B cell (primary cell): ENCODE measurements at regions not wholly inside any gene's neighbourhood (a gene's known extent, or its start where the extent isn't known, plus 50 kb on each side); places are given as distances from the start of the nearest gene placed in this dataset.

ENCODE experiments used
- EZH2 ChIP-seq: IDR thresholded peaks from 2 replicates; pipeline ENCODE4 v1.6.1; 2012; ENCODE audit warnings: borderline replicate concordance, low read depth, mild to moderate bottlenecking, moderate library complexity, low read length; ENCODE audit not compliant: insufficient read depth, poor library complexity, severe bottlenecking
- TF ChIP-seq, protein P1 (sequence below): fragments of 200-600 bp; IDR thresholded peaks from one replicate; pipeline ENCODE4 v1.8.0; 2022; ENCODE audit warnings: antibody characterized with exemption, mild to moderate bottlenecking

DNA sequence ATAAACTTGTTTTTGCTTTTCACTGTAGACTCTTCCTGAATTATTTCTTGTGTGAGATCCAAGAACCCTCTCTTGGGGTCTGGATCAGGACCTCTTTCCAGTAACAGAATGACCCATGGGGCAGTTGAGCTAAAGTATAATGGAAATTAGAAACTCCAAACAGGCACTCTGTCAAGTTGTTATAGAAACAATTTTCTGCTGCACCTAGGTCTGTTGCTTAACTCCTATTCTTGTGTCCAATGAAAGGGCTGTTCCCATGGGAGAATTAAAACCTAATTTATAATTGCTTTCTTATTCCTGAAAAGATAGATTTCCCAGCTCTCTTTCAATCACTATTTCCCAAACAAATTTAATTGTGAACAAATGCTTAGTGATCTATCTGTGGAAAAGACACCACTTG, 1341.3 kb upstream of the PIK3C3 start:
- TF ChIP-seq, protein P1, sequence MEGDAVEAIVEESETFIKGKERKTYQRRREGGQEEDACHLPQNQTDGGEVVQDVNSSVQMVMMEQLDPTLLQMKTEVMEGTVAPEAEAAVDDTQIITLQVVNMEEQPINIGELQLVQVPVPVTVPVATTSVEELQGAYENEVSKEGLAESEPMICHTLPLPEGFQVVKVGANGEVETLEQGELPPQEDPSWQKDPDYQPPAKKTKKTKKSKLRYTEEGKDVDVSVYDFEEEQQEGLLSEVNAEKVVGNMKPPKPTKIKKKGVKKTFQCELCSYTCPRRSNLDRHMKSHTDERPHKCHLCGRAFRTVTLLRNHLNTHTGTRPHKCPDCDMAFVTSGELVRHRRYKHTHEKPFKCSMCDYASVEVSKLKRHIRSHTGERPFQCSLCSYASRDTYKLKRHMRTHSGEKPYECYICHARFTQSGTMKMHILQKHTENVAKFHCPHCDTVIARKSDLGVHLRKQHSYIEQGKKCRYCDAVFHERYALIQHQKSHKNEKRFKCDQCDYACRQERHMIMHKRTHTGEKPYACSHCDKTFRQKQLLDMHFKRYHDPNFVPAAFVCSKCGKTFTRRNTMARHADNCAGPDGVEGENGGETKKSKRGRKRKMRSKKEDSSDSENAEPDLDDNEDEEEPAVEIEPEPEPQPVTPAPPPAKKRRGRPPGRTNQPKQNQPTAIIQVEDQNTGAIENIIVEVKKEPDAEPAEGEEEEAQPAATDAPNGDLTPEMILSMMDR = no peak
- no peak for TF ChIP-seq EZH2
